ENCODE measurements at regions not wholly inside any gene's neighbourhood (a gene's known extent, or its start where the extent isn't known, plus 50 kb on each side); places are given as distances from the start of the nearest gene placed in this dataset.
A peak's percentile ranks its signal among the peaks of the same experiment; 100 is the strongest.

- TF ChIP-seq CTCF (CRISPR knock-in tag; IDR thresholded peaks at IDR 0.05), result no peak
- TF ChIP-seq ZNF660 (CRISPR knock-in tag; IDR thresholded peaks at IDR 0.05; ENCODE audit: borderline replicate concordance, low read depth), result no peak
- no peak for TF ChIP-seq ZBTB21 (CRISPR knock-in tag; IDR thresholded peaks at IDR 0.05)
- no peak for TF ChIP-seq ZFP82 (CRISPR knock-in tag; IDR thresholded peaks at IDR 0.05; ENCODE audit: borderline replicate concordance)
- TF ChIP-seq AGO2 (optimal IDR thresholded peaks at IDR 0.05; ENCODE audit: low read depth, low read length), result no peak
- TF ChIP-seq ZSCAN29 (CRISPR knock-in tag; conservative IDR thresholded peaks at IDR 0.05), result peak; percentile 47; the same call in 1 of the 2 replicates
- no peak for TF ChIP-seq NCOA5 (CRISPR knock-in tag; IDR thresholded peaks at IDR 0.05)
- no peak for TF ChIP-seq ZNF781 (CRISPR knock-in tag; IDR thresholded peaks at IDR 0.05; ENCODE audit: borderline replicate concordance, not compliant biosample characterization)
- TF ChIP-seq ZNF782 (CRISPR knock-in tag; IDR thresholded peaks at IDR 0.05; ENCODE audit: borderline replicate concordance), result no peak
Measured at GRCh38 chr1:108034396-108034795, 69.4 kb upstream of the VAV3 start (continued).

- no peak overlapping the region for H3K27ac ChIP-seq (ENCODE audit: extremely low read length, insufficient read depth, low read length)
- no peaks in the 10 kb centered on the region for H4K20me1 ChIP-seq (ENCODE audit: insufficient read depth, low read length)
- ChIA-PET POLR2A (no interaction called here), CTCF (ENCODE audit: low intra/inter-chr PET ratio, low total read pairs) (no interaction called here)
- H3K9me3 ChIP-seq (ENCODE audit: low read length), result no peaks in the 10 kb centered on the region
- FAIRE-seq (no peak), ATAC-seq (peak; percentile 69), DNase-seq (ENCODE audit: low spot score) (peak; percentile 28)
- WGBS (ENCODE audit: low lambda C conversion rate), result 46% methylated on average over 2 of the region's 2 CpGs
- no peak overlapping the region for H3K9ac ChIP-seq (ENCODE audit: insufficient read depth, low read depth, low read length)
- H2AFZ ChIP-seq (ENCODE audit: low read length), result no peak overlapping the region
- in situ Hi-C loops (cut with HindIII; ENCODE audit: extremely low pct_ligation_motif_present, low pct_unique_long_range_greater_than_20kb) (no loop called here), intact Hi-C loops (cut with micrococcal nuclease; ENCODE audit: unreplicated experiment) (no loop called here)
- H3K36me3 ChIP-seq (replicated peaks in 1 of 2; ENCODE audit: control insufficient read depth in 1 of 2, insufficient read depth in 2 of 2, low read length in 2 of 2), result no peaks in the 10 kb centered on the region
- H3K79me2 ChIP-seq (ENCODE audit: insufficient read depth, low read length), result no peaks in the 10 kb centered on the region
- no TSS peak for BruUV-seq (replicated peaks)
- H3K4me1 ChIP-seq (ENCODE audit: insufficient read depth, low read length), result peaks cover 19% of the 10 kb centered on the region
- no peak overlapping the region for H3K4me3 ChIP-seq (replicated peaks in 1 of 3; ENCODE audit: insufficient read depth in 1 of 3, low read depth in 2 of 3, low read length in 3 of 3)
- no peak overlapping the region for H3K4me2 ChIP-seq (ENCODE audit: low read depth, low read length)
- no peaks in the 10 kb centered on the region; a peak in 1 of 5 replicates for H3K27me3 ChIP-seq (ENCODE audit: control insufficient read depth in 1 of 2, insufficient read depth in 2 of 2, low read length in 2 of 2)
- TF ChIP-seq ZNF609 (CRISPR knock-in tag; IDR thresholded peaks at IDR 0.05; ENCODE audit: borderline replicate concordance), result peak; percentile 79; the same call in 1 of the 2 replicates
- no peak for TF ChIP-seq ZNF562 (CRISPR knock-in tag; IDR thresholded peaks at IDR 0.05; ENCODE audit: borderline replicate concordance)
- peak; percentile 28; the same call in 1 of the 2 replicates for TF ChIP-seq FOXA3 (CRISPR knock-in tag; IDR thresholded peaks at IDR 0.05)
- TF ChIP-seq ZNF235 (CRISPR knock-in tag; IDR thresholded peaks at IDR 0.05; ENCODE audit: borderline replicate concordance), result no peak
- no peak for TF ChIP-seq NKX3-1 (CRISPR knock-in tag; IDR thresholded peaks at IDR 0.05)
- no peak for TF ChIP-seq ZNF256 (CRISPR knock-in tag; conservative IDR thresholded peaks at IDR 0.05)
- peak; percentile 27; the same call in 1 of the 2 replicates for TF ChIP-seq ZNF503 (CRISPR knock-in tag; IDR thresholded peaks at IDR 0.05)
Measured at GRCh38 chr1:108033550-108033951, 68.6 kb upstream of the VAV3 start.

Data from HepG2 (cell line).